ENCODE measurements at regions not wholly inside any gene's neighbourhood (a gene's known extent, or its start where the extent isn't known, plus 50 kb on each side); places are given as distances from the start of the nearest gene placed in this dataset.

DNA sequence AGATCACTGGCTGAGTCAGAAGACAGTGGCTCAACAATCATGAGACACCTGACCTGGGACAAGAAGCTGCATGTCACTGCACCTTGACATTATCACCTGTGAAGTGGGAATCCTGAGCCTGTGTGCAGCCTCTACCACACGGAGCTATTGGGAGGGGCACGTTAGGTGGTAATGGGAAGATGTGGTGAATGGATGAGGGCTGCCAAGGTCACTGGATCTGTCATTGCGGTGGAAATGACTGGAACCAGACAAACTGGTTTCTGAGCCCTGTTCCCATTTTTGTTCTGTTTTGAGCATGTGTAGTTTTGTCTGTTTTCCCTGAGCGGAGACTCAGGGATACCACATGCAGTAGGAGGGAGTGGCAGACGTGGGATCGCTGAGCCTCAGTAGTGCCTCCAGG lies 235.5 kb downstream of the OPA1 start:
- H3K27me3 ChIP-seq (ENCODE audit: control insufficient read depth in 4 of 4, insufficient read depth in 4 of 4, low read length in 3 of 4) = no peaks in the 10 kb centered on the region
- TF ChIP-seq FOXA1 (IDR thresholded peaks at IDR 0.05) (no peak), YY1 (IDR thresholded peaks at IDR 0.05) (no peak), TAF1 (conservative IDR thresholded peaks at IDR 0.05) (no peak), RXRA (IDR thresholded peaks at IDR 0.05) (no peak), RAD21 (IDR thresholded peaks at IDR 0.05) (no peak), EGR1 (IDR thresholded peaks at IDR 0.05; ENCODE audit: low read depth in 2 of 2) (no peak), MAX (IDR thresholded peaks at IDR 0.05) (no peak)
- TF ChIP-seq, protein P1, sequence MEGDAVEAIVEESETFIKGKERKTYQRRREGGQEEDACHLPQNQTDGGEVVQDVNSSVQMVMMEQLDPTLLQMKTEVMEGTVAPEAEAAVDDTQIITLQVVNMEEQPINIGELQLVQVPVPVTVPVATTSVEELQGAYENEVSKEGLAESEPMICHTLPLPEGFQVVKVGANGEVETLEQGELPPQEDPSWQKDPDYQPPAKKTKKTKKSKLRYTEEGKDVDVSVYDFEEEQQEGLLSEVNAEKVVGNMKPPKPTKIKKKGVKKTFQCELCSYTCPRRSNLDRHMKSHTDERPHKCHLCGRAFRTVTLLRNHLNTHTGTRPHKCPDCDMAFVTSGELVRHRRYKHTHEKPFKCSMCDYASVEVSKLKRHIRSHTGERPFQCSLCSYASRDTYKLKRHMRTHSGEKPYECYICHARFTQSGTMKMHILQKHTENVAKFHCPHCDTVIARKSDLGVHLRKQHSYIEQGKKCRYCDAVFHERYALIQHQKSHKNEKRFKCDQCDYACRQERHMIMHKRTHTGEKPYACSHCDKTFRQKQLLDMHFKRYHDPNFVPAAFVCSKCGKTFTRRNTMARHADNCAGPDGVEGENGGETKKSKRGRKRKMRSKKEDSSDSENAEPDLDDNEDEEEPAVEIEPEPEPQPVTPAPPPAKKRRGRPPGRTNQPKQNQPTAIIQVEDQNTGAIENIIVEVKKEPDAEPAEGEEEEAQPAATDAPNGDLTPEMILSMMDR (IDR thresholded peaks at IDR 0.05; ENCODE audit: low read depth, low read length, missing input control) = no peak
- H3K4me1 ChIP-seq (ENCODE audit: control insufficient read depth in 4 of 4, insufficient read depth in 4 of 4, low read length in 3 of 4) = peaks cover 0 to 2% (median 0%) of the 10 kb centered on the region in 4 donors
- H3K9me3 ChIP-seq (ENCODE audit: control insufficient read depth in 4 of 4, low read length in 3 of 4) = no peaks in the 10 kb centered on the region
- no peaks in the 10 kb centered on the region for H3K36me3 ChIP-seq (ENCODE audit: control insufficient read depth in 4 of 4, insufficient read depth in 3 of 4, low read depth in 1 of 4, low read length in 3 of 4)
- no peak for DNase-seq (ENCODE audit: low spot score)
- H3K4me3 ChIP-seq (ENCODE audit: low read depth in 1 of 3, low read length in 3 of 3) = no peak overlapping the region
- 84% methylated on average over 6 of the region's 6 CpGs for WGBS
- H3K27ac ChIP-seq (ENCODE audit: low read depth in 1 of 2, low read length in 2 of 2) = no peak overlapping the region
- no peak overlapping the region for H3K9ac ChIP-seq (ENCODE audit: low read depth in 1 of 2, low read length in 2 of 2)

DNA sequence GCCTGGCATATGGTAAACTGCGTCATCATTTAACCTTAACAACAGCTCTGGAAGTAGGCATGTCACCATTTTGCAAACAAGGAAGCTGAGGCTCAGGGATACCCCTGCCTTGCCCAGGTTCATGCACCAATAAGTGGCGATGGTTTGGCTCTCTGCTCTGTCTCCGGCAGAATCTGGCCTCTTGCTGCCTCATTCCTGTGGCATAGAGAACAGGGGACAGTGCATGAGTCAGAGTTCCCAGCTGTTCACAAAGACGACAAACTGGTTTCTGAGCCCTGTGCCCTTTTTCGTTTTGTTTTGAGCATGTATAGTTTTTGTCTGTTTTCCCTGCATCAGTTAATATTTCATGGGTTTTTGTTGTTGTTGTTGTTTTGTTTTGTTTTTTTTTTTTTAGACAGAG lies 236.8 kb downstream of the OPA1 start:
- no peaks in the 10 kb centered on the region for H3K9me3 ChIP-seq (ENCODE audit: control insufficient read depth in 4 of 4, low read length in 3 of 4)
- no peak overlapping the region for H3K27ac ChIP-seq (ENCODE audit: low read depth in 1 of 2, low read length in 2 of 2)
- H3K4me1 ChIP-seq (ENCODE audit: control insufficient read depth in 4 of 4, insufficient read depth in 4 of 4, low read length in 3 of 4) = peaks cover 0 to 10% (median 3%) of the 10 kb centered on the region in 4 donors
- TF ChIP-seq NR2F2 (IDR thresholded peaks at IDR 0.05) (no peak), YY1 (IDR thresholded peaks at IDR 0.05) (no peak), TAF1 (conservative IDR thresholded peaks at IDR 0.05) (no peak), HNF4A (conservative IDR thresholded peaks at IDR 0.05) (no peak), EGR1 (IDR thresholded peaks at IDR 0.05; ENCODE audit: low read depth in 2 of 2) (no peak), FOXA1 (IDR thresholded peaks at IDR 0.05) (no peak), GABPA (IDR thresholded peaks at IDR 0.05 in 1 of 2, conservative IDR thresholded peaks at IDR 0.05 in 1 of 2) (no peak), FOXA2 (IDR thresholded peaks at IDR 0.05) (no peak), SP1 (IDR thresholded peaks at IDR 0.05) (no peak)
- TF ChIP-seq, protein P2, sequence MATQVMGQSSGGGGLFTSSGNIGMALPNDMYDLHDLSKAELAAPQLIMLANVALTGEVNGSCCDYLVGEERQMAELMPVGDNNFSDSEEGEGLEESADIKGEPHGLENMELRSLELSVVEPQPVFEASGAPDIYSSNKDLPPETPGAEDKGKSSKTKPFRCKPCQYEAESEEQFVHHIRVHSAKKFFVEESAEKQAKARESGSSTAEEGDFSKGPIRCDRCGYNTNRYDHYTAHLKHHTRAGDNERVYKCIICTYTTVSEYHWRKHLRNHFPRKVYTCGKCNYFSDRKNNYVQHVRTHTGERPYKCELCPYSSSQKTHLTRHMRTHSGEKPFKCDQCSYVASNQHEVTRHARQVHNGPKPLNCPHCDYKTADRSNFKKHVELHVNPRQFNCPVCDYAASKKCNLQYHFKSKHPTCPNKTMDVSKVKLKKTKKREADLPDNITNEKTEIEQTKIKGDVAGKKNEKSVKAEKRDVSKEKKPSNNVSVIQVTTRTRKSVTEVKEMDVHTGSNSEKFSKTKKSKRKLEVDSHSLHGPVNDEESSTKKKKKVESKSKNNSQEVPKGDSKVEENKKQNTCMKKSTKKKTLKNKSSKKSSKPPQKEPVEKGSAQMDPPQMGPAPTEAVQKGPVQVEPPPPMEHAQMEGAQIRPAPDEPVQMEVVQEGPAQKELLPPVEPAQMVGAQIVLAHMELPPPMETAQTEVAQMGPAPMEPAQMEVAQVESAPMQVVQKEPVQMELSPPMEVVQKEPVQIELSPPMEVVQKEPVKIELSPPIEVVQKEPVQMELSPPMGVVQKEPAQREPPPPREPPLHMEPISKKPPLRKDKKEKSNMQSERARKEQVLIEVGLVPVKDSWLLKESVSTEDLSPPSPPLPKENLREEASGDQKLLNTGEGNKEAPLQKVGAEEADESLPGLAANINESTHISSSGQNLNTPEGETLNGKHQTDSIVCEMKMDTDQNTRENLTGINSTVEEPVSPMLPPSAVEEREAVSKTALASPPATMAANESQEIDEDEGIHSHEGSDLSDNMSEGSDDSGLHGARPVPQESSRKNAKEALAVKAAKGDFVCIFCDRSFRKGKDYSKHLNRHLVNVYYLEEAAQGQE (IDR thresholded peaks at IDR 0.05) = no peak
- TF ChIP-seq, protein P1 (IDR thresholded peaks at IDR 0.05; ENCODE audit: low read depth, low read length, missing input control) = no peak
- TF ChIP-seq, protein P3, sequence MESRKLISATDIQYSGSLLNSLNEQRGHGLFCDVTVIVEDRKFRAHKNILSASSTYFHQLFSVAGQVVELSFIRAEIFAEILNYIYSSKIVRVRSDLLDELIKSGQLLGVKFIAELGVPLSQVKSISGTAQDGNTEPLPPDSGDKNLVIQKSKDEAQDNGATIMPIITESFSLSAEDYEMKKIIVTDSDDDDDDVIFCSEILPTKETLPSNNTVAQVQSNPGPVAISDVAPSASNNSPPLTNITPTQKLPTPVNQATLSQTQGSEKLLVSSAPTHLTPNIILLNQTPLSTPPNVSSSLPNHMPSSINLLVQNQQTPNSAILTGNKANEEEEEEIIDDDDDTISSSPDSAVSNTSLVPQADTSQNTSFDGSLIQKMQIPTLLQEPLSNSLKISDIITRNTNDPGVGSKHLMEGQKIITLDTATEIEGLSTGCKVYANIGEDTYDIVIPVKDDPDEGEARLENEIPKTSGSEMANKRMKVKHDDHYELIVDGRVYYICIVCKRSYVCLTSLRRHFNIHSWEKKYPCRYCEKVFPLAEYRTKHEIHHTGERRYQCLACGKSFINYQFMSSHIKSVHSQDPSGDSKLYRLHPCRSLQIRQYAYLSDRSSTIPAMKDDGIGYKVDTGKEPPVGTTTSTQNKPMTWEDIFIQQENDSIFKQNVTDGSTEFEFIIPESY (IDR thresholded peaks at IDR 0.05) = no peak
- no peak overlapping the region for H3K4me3 ChIP-seq (ENCODE audit: low read depth in 1 of 3, low read length in 3 of 3)
- no peak for DNase-seq (ENCODE audit: low spot score)
- WGBS = 84% methylated on average over 5 of the region's 5 CpGs
- no peaks in the 10 kb centered on the region for H3K27me3 ChIP-seq (ENCODE audit: control insufficient read depth in 4 of 4, insufficient read depth in 4 of 4, low read length in 3 of 4)
- no peaks in the 10 kb centered on the region for H3K36me3 ChIP-seq (ENCODE audit: control insufficient read depth in 4 of 4, insufficient read depth in 3 of 4, low read depth in 1 of 4, low read length in 3 of 4)
- no peak overlapping the region for H3K9ac ChIP-seq (ENCODE audit: low read depth in 1 of 2, low read length in 2 of 2)

All from liver (tissue), 8 donors.